Karpas-422 (cell line): ENCODE measurements at regions not wholly inside any gene's neighbourhood (a gene's known extent, or its start where the extent isn't known, plus 50 kb on each side); places are given as distances from the start of the nearest gene placed in this dataset.

Experiments used
- DNase-seq: peaks from one replicate; pipeline ENCODE4 v3.0.0-alpha.2; 2015
- H2AFZ ChIP-seq: fragments of 200-600 bp; sonication (generic); 2 replicates; pipeline ENCODE4 v1.6.1; 2014; ENCODE audit warnings: antibody characterized with exemption, low read length, mixed read lengths
- H3K27ac ChIP-seq: fragments of 200-600 bp; sonication (generic); 2 replicates; pipeline ENCODE4 v1.5.1; 2014; ENCODE audit warnings: mild to moderate bottlenecking, low read length, moderate library complexity
- H3K27me3 ChIP-seq: fragments of 200-600 bp; sonication (generic); 2 replicates; pipeline ENCODE4 v1.6.1; 2014; ENCODE audit warnings: low read length, mixed read lengths
- H3K36me3 ChIP-seq: fragments of 200-600 bp; sonication (generic); 2 replicates; pipeline ENCODE4 v1.6.1; 2014; ENCODE audit warnings: low read length, mixed read lengths; ENCODE audit not compliant: insufficient read depth
- H3K4me1 ChIP-seq: fragments of 200-600 bp; sonication (generic); 2 replicates; pipeline ENCODE4 v1.6.1; 2014; ENCODE audit warnings: mild to moderate bottlenecking, low read length, mixed read lengths
- H3K4me2 ChIP-seq: fragments of 200-600 bp; sonication (generic); 2 replicates; pipeline ENCODE4 v1.6.1; 2014; ENCODE audit warnings: low read length, low read depth, mild to moderate bottlenecking; ENCODE audit not compliant: poor library complexity, severe bottlenecking
- H3K4me3 ChIP-seq: fragments of 200-600 bp; sonication (generic); 2 replicates; pipeline ENCODE4 v1.5.1; 2014; ENCODE audit warnings: mild to moderate bottlenecking, antibody characterized with exemption, low read length, mixed read lengths
- H3K79me2 ChIP-seq: fragments of 200-600 bp; sonication (generic); 2 replicates; pipeline ENCODE4 v1.6.1; 2014; ENCODE audit warnings: mild to moderate bottlenecking, low read length, mixed read lengths
- H3K9ac ChIP-seq: fragments of 200-600 bp; sonication (generic); 2 replicates; pipeline ENCODE4 v1.6.0; 2014; ENCODE audit warnings: low read length
- H3K9me2 ChIP-seq: fragments of 200-600 bp; sonication (generic), shearing (Covaris generic); replicated peaks from 2 replicates; pipeline ENCODE4 v1.6.0; 2014; ENCODE audit warnings: mild to moderate bottlenecking, low read length, moderate library complexity; ENCODE audit not compliant: insufficient read depth
- H3K9me3 ChIP-seq: fragments of 300-700, 200-600 bp; sonication (generic); 2 replicates; pipeline ENCODE4 v1.6.1; 2014; ENCODE audit warnings: low read length, mixed read lengths
- H4K20me1 ChIP-seq: fragments of 200-600 bp; sonication (generic); 2 replicates; pipeline ENCODE4 v1.6.1; 2014; ENCODE audit warnings: mild to moderate bottlenecking, antibody characterized with exemption, low read length, low read depth; ENCODE audit not compliant: insufficient read depth

GRCh38 chr5:135680713-135681112, 101.9 kb upstream of the CXCL14 start:
- H3K9me2 ChIP-seq, result no peaks in the 10 kb centered on the region
- no peak overlapping the region for H3K4me3 ChIP-seq
- no peaks in the 10 kb centered on the region for H4K20me1 ChIP-seq
- no peaks in the 10 kb centered on the region for H3K36me3 ChIP-seq
- no peak overlapping the region for H3K4me2 ChIP-seq
- no peaks in the 10 kb centered on the region for H3K79me2 ChIP-seq
- H3K27ac ChIP-seq, result no peak overlapping the region
- H3K9ac ChIP-seq, result no peak overlapping the region
- H3K9me3 ChIP-seq, result peaks cover 7% of the 10 kb centered on the region
- no peaks in the 10 kb centered on the region for H3K4me1 ChIP-seq
- H2AFZ ChIP-seq, result no peak overlapping the region
- DNase-seq, result no peak
- H3K27me3 ChIP-seq, result peaks cover 3% of the 10 kb centered on the region; the same call in 1 of the 2 replicates

GRCh38 chr5:135678640-135679268, 100.0 kb upstream of the CXCL14 start:
- Histone ChIP-seq H3K79me2 (no peaks in the 10 kb centered on the region), H4K20me1 (no peaks in the 10 kb centered on the region), H3K27me3 (peaks cover 3% of the 10 kb centered on the region; the same call in 1 of the 2 replicates), H3K27ac (no peak overlapping the region), H3K4me1 (no peaks in the 10 kb centered on the region), H3K9me3 (peaks cover 7% of the 10 kb centered on the region), H3K4me3 (no peak overlapping the region), H3K36me3 (no peaks in the 10 kb centered on the region), H3K9ac (no peak overlapping the region), H3K4me2 (no peak overlapping the region), H2AFZ (no peak overlapping the region), H3K9me2 (no peaks in the 10 kb centered on the region)
- no peak for DNase-seq

GRCh38 chr5:135671966-135672365, 93.2 kb upstream of the CXCL14 start:
- DNase-seq, result no peak
- H2AFZ ChIP-seq, result no peak overlapping the region

GRCh38 chr5:135671052-135671705, 92.4 kb upstream of the CXCL14 start:
- Histone ChIP-seq H3K9me3 (no peaks in the 10 kb centered on the region), H4K20me1 (no peaks in the 10 kb centered on the region), H2AFZ (no peak overlapping the region), H3K4me1 (no peaks in the 10 kb centered on the region), H3K36me3 (no peaks in the 10 kb centered on the region), H3K9ac (no peak overlapping the region), H3K27me3 (no peaks in the 10 kb centered on the region), H3K4me2 (no peak overlapping the region), H3K9me2 (no peaks in the 10 kb centered on the region), H3K27ac (no peak overlapping the region), H3K4me3 (no peak overlapping the region), H3K79me2 (no peaks in the 10 kb centered on the region)
- no peak for DNase-seq

More at GRCh38 chr5:135671966-135672365, 93.2 kb upstream of the CXCL14 start:
- Histone ChIP-seq H4K20me1 (no peaks in the 10 kb centered on the region), H3K9me2 (no peaks in the 10 kb centered on the region), H3K4me2 (no peak overlapping the region), H3K27me3 (no peaks in the 10 kb centered on the region), H3K9me3 (no peaks in the 10 kb centered on the region), H3K4me1 (no peaks in the 10 kb centered on the region), H3K36me3 (no peaks in the 10 kb centered on the region), H3K27ac (no peak overlapping the region), H3K79me2 (no peaks in the 10 kb centered on the region), H3K4me3 (no peak overlapping the region), H3K9ac (no peak overlapping the region)

GRCh38 chr5:135670588-135670987, 91.8 kb upstream of the CXCL14 start:
- no peak overlapping the region for H3K4me3 ChIP-seq

GRCh38 chr5:135669416-135669815, 90.6 kb upstream of the CXCL14 start:
- H3K27me3 ChIP-seq, result no peaks in the 10 kb centered on the region
- no peak for DNase-seq
- no peaks in the 10 kb centered on the region for H3K36me3 ChIP-seq
- no peak overlapping the region for H3K4me3 ChIP-seq
- H3K4me2 ChIP-seq, result no peak overlapping the region
- H2AFZ ChIP-seq, result no peak overlapping the region
- no peak overlapping the region for H3K9ac ChIP-seq
- no peaks in the 10 kb centered on the region for H3K9me3 ChIP-seq
- H3K4me1 ChIP-seq, result no peaks in the 10 kb centered on the region
- no peaks in the 10 kb centered on the region for H4K20me1 ChIP-seq
- H3K9me2 ChIP-seq, result no peaks in the 10 kb centered on the region
- no peaks in the 10 kb centered on the region for H3K79me2 ChIP-seq
- H3K27ac ChIP-seq, result no peak overlapping the region

More at GRCh38 chr5:135670588-135670987, 91.8 kb upstream of the CXCL14 start:
- Histone ChIP-seq H3K79me2 (no peaks in the 10 kb centered on the region), H3K4me2 (no peak overlapping the region), H2AFZ (no peak overlapping the region), H3K9me3 (no peaks in the 10 kb centered on the region), H3K9ac (no peak overlapping the region), H3K27me3 (no peaks in the 10 kb centered on the region), H3K4me1 (no peaks in the 10 kb centered on the region), H3K27ac (no peak overlapping the region), H3K9me2 (no peaks in the 10 kb centered on the region), H4K20me1 (no peaks in the 10 kb centered on the region), H3K36me3 (no peaks in the 10 kb centered on the region)
- no peak for DNase-seq

- no peak overlapping the region for H3K4me2 ChIP-seq
Measured at GRCh38 chr5:135667673-135668072, 88.9 kb upstream of the CXCL14 start.

GRCh38 chr5:135667204-135667603, 88.4 kb upstream of the CXCL14 start:
- no peaks in the 10 kb centered on the region for H3K36me3 ChIP-seq
- no peaks in the 10 kb centered on the region for H3K9me3 ChIP-seq
- H3K4me3 ChIP-seq, result no peak overlapping the region
- no peaks in the 10 kb centered on the region for H3K4me1 ChIP-seq
- no peak for DNase-seq
- no peak overlapping the region for H3K9ac ChIP-seq
- H2AFZ ChIP-seq, result no peak overlapping the region
- H4K20me1 ChIP-seq, result no peaks in the 10 kb centered on the region
- H3K79me2 ChIP-seq, result no peaks in the 10 kb centered on the region
- no peaks in the 10 kb centered on the region for H3K9me2 ChIP-seq
- no peak overlapping the region for H3K4me2 ChIP-seq
- no peaks in the 10 kb centered on the region for H3K27me3 ChIP-seq
- no peak overlapping the region for H3K27ac ChIP-seq

More at GRCh38 chr5:135667673-135668072, 88.9 kb upstream of the CXCL14 start:
- H3K4me3 ChIP-seq, result no peak overlapping the region
- H3K4me1 ChIP-seq, result no peaks in the 10 kb centered on the region
- H3K79me2 ChIP-seq, result no peaks in the 10 kb centered on the region
- no peak overlapping the region for H3K27ac ChIP-seq
- H3K9me3 ChIP-seq, result no peaks in the 10 kb centered on the region
- H4K20me1 ChIP-seq, result no peaks in the 10 kb centered on the region
- H3K36me3 ChIP-seq, result no peaks in the 10 kb centered on the region
- no peaks in the 10 kb centered on the region for H3K27me3 ChIP-seq
- no peak overlapping the region for H3K9ac ChIP-seq
- no peak overlapping the region for H2AFZ ChIP-seq
- DNase-seq, result no peak
- H3K9me2 ChIP-seq, result no peaks in the 10 kb centered on the region
